ENCODE measurements at regions not wholly inside any gene's neighbourhood (a gene's known extent, or its start where the extent isn't known, plus 50 kb on each side); places are given as distances from the start of the nearest gene placed in this dataset.

DNA sequence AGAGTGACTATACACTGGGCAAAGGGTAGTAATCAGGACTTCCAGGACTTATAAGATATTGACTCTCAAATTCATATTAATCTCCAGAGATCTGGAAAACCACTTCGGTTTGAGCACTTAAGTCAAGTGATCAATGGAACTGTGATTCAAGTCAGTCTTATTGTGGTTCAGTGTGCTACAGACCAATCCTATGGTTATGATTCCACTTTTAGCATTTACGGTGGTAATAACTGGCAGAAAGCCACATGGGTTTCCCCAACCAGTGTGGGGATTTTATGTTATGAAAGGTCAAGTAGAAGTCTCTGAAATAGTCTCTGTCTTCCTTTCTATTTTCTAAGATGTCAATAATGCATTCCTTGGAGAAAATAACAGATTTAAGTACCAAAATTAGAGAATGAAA, 151.3 kb upstream of the NEGR1 start (continued):
- TF ChIP-seq ZNF274 (IDR thresholded peaks at IDR 0.05; ENCODE audit: insufficient read depth, insufficient read length) (no peak), FOXM1 (IDR thresholded peaks at IDR 0.05; ENCODE audit: low read depth, low read length) (peak; percentile 79; the same call in 1 of the 2 replicates), ZNF24 (IDR thresholded peaks at IDR 0.05) (no peak), MTA2 (IDR thresholded peaks at IDR 0.05; ENCODE audit: low read depth) (peak; percentile 76; the same call in 1 of the 2 replicates), HDGF (IDR thresholded peaks at IDR 0.05) (no peak), POLR2AphosphoS5 (IDR thresholded peaks at IDR 0.05; ENCODE audit: low read length) (no peak), EED (IDR thresholded peaks at IDR 0.05; ENCODE audit: low read depth) (peak; percentile 54; the same call in 1 of the 2 replicates), BHLHE40 (IDR thresholded peaks at IDR 0.05; ENCODE audit: borderline replicate concordance in 1 of 2, low read depth in 2 of 2, low read length in 1 of 2) (peak; percentile 63 to 66; a peak in 2 of 4 replicates), MTA3 (IDR thresholded peaks at IDR 0.05; ENCODE audit: borderline replicate concordance, low read length) (0 out of 2 replicates have a peak, but pooled peaks have one; percentile 63), YY1 (IDR thresholded peaks at IDR 0.05; ENCODE audit: low read depth, low read length) (no peak), SIN3A (IDR thresholded peaks at IDR 0.05; ENCODE audit: low read depth, low read length) (no peak), EP300 (IDR thresholded peaks at IDR 0.05; ENCODE audit: borderline replicate concordance in 1 of 2, control insufficient read depth in 1 of 2, low read depth in 2 of 2, low read length in 2 of 2) (peak; percentile 27 to 51; a peak in 1 of 4 replicates), BCL11A (IDR thresholded peaks at IDR 0.05; ENCODE audit: low read depth, low read length) (peak; percentile 76), POU2F2 (IDR thresholded peaks at IDR 0.05; ENCODE audit: borderline replicate concordance, low read depth, low read length) (no peak), JUNB (IDR thresholded peaks at IDR 0.05) (peak; percentile 78), ZZZ3 (IDR thresholded peaks at IDR 0.05; ENCODE audit: control insufficient read depth, insufficient read length, low read depth) (no peak), RUNX3 (IDR thresholded peaks at IDR 0.05; ENCODE audit: low read length) (peak; percentile 97), SMAD1 (IDR thresholded peaks at IDR 0.05; ENCODE audit: low read depth, partially characterized antibody) (peak; percentile 52), DPF2 (IDR thresholded peaks at IDR 0.05) (peak; percentile 70; the same call in 1 of the 2 replicates), CHD2 (IDR thresholded peaks at IDR 0.05; ENCODE audit: borderline replicate concordance, low read depth, low read length) (no peak), MEF2A (IDR thresholded peaks at IDR 0.05; ENCODE audit: insufficient read depth, low read depth, low read length) (peak; percentile 80), IKZF2 (IDR thresholded peaks at IDR 0.05) (peak; percentile 69 to 75), FOXK2 (IDR thresholded peaks at IDR 0.05) (no peak), RBBP5 (conservative IDR thresholded peaks at IDR 0.05) (no peak), ZNF622 (IDR thresholded peaks at IDR 0.05) (no peak), IKZF1 (conservative IDR thresholded peaks at IDR 0.05) (peak; percentile 67)
- TF ChIP-seq, protein P1, sequence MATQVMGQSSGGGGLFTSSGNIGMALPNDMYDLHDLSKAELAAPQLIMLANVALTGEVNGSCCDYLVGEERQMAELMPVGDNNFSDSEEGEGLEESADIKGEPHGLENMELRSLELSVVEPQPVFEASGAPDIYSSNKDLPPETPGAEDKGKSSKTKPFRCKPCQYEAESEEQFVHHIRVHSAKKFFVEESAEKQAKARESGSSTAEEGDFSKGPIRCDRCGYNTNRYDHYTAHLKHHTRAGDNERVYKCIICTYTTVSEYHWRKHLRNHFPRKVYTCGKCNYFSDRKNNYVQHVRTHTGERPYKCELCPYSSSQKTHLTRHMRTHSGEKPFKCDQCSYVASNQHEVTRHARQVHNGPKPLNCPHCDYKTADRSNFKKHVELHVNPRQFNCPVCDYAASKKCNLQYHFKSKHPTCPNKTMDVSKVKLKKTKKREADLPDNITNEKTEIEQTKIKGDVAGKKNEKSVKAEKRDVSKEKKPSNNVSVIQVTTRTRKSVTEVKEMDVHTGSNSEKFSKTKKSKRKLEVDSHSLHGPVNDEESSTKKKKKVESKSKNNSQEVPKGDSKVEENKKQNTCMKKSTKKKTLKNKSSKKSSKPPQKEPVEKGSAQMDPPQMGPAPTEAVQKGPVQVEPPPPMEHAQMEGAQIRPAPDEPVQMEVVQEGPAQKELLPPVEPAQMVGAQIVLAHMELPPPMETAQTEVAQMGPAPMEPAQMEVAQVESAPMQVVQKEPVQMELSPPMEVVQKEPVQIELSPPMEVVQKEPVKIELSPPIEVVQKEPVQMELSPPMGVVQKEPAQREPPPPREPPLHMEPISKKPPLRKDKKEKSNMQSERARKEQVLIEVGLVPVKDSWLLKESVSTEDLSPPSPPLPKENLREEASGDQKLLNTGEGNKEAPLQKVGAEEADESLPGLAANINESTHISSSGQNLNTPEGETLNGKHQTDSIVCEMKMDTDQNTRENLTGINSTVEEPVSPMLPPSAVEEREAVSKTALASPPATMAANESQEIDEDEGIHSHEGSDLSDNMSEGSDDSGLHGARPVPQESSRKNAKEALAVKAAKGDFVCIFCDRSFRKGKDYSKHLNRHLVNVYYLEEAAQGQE (IDR thresholded peaks at IDR 0.05; ENCODE audit: low read depth, low read length), result no peak
- TF ChIP-seq, protein P2, sequence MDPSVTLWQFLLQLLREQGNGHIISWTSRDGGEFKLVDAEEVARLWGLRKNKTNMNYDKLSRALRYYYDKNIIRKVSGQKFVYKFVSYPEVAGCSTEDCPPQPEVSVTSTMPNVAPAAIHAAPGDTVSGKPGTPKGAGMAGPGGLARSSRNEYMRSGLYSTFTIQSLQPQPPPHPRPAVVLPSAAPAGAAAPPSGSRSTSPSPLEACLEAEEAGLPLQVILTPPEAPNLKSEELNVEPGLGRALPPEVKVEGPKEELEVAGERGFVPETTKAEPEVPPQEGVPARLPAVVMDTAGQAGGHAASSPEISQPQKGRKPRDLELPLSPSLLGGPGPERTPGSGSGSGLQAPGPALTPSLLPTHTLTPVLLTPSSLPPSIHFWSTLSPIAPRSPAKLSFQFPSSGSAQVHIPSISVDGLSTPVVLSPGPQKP (IDR thresholded peaks at IDR 0.05; ENCODE audit: low read depth, low read length), result no peak
- TF ChIP-seq, protein P3, sequence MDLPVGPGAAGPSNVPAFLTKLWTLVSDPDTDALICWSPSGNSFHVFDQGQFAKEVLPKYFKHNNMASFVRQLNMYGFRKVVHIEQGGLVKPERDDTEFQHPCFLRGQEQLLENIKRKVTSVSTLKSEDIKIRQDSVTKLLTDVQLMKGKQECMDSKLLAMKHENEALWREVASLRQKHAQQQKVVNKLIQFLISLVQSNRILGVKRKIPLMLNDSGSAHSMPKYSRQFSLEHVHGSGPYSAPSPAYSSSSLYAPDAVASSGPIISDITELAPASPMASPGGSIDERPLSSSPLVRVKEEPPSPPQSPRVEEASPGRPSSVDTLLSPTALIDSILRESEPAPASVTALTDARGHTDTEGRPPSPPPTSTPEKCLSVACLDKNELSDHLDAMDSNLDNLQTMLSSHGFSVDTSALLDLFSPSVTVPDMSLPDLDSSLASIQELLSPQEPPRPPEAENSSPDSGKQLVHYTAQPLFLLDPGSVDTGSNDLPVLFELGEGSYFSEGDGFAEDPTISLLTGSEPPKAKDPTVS (IDR thresholded peaks at IDR 0.05; ENCODE audit: low read depth, low read length), result no peak
